ENCODE measurements at regions not wholly inside any gene's neighbourhood (a gene's known extent, or its start where the extent isn't known, plus 50 kb on each side); places are given as distances from the start of the nearest gene placed in this dataset.

DNA sequence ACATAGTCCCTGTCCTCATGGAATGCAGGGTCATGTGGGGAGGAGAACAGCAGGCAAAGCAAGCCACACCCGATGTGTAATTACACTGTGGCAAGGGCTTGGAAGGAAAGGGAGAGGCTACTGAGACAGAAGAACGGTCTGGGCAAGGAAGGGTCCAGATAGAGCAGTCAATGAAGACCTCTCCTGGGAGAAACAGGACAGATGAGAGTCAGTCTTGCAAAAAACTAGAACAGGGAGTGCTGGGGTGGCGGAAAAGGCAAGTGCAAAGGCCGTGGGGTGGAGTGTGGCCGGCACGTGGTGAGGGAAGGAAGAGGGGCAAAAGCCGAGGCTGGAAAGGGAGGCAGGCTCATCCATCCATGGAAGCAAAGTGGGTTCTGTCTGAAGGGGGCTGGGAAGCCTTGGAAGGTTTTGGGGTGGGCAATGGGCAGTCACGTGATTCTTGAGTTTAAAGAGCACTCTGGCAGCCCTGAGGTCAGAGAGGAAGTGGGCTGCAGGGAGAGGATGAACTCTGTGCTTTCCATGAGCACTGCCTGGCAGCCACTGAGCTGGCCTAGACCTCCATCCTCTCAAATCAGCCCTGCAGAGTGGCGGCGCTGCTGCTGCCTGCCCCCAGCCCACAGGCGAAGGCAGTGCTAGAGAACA, 182.2 kb downstream of the INHBB start:
- no peaks in the 10 kb centered on the region for H3K79me2 ChIP-seq
- H3K9me3 ChIP-seq (ENCODE audit: low read depth): no peaks in the 10 kb centered on the region
- H2AFZ ChIP-seq: no peak overlapping the region
- WGBS (ENCODE audit: low lambda C conversion rate, missing lambda C conversion rate): 87% methylated on average over 11 of the region's 11 CpGs
- no peak for DNase-seq (ENCODE audit: low spot score)
- no peak overlapping the region for H3K27ac ChIP-seq
- no peaks in the 10 kb centered on the region for H4K20me1 ChIP-seq (ENCODE audit: insufficient read depth, poor library complexity, severe bottlenecking)
- no peaks in the 10 kb centered on the region for H3K36me3 ChIP-seq (replicated peaks; ENCODE audit: insufficient read depth, low read depth)
- TF ChIP-seq, protein P1, sequence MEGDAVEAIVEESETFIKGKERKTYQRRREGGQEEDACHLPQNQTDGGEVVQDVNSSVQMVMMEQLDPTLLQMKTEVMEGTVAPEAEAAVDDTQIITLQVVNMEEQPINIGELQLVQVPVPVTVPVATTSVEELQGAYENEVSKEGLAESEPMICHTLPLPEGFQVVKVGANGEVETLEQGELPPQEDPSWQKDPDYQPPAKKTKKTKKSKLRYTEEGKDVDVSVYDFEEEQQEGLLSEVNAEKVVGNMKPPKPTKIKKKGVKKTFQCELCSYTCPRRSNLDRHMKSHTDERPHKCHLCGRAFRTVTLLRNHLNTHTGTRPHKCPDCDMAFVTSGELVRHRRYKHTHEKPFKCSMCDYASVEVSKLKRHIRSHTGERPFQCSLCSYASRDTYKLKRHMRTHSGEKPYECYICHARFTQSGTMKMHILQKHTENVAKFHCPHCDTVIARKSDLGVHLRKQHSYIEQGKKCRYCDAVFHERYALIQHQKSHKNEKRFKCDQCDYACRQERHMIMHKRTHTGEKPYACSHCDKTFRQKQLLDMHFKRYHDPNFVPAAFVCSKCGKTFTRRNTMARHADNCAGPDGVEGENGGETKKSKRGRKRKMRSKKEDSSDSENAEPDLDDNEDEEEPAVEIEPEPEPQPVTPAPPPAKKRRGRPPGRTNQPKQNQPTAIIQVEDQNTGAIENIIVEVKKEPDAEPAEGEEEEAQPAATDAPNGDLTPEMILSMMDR (IDR thresholded peaks at IDR 0.05; ENCODE audit: poor library complexity): no peak
- TF ChIP-seq EZH2 (IDR thresholded peaks at IDR 0.05; ENCODE audit: borderline replicate concordance) (no peak), EZH2phosphoT487 (IDR thresholded peaks at IDR 0.05; ENCODE audit: low read depth, severe bottlenecking, unreplicated experiment) (no peak)
- no peak overlapping the region for H3K4me3 ChIP-seq
- no peaks in the 10 kb centered on the region for H3K9me2 ChIP-seq (replicated peaks; ENCODE audit: insufficient read depth)
- H3K27me3 ChIP-seq: no peaks in the 10 kb centered on the region
- no peak overlapping the region for H3K4me2 ChIP-seq
- H3K4me1 ChIP-seq (ENCODE audit: insufficient read depth): peaks cover 14% of the 10 kb centered on the region

DNA sequence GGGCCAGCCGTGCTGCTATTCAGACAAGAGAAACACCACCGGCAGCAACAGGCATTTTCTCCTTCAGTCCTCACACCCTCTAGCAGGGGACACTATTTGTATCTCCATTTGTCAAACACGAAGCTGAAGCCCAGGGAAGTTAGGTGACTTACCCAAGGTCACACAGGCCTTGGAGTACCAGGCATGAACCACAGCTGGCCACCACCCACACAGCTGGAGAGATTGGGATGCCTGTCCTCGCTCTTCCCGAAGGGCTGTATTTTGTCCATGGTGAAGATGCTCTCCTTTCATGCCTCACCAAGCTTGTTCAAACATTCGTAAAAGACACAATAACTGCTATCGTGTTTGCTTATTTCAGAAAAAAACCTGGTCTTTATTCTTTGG, 182.7 kb downstream of the INHBB start:
- Histone ChIP-seq H3K9me3 (ENCODE audit: low read depth) (no peaks in the 10 kb centered on the region), H3K79me2 (no peaks in the 10 kb centered on the region), H4K20me1 (ENCODE audit: insufficient read depth, poor library complexity, severe bottlenecking) (no peaks in the 10 kb centered on the region), H3K36me3 (replicated peaks; ENCODE audit: insufficient read depth, low read depth) (no peaks in the 10 kb centered on the region), H2AFZ (no peak overlapping the region), H3K4me1 (ENCODE audit: insufficient read depth) (peaks cover 14% of the 10 kb centered on the region), H3K4me3 (no peak overlapping the region), H3K27ac (no peak overlapping the region), H3K4me2 (no peak overlapping the region), H3K9me2 (replicated peaks; ENCODE audit: insufficient read depth) (no peaks in the 10 kb centered on the region), H3K27me3 (no peaks in the 10 kb centered on the region)
- 86% methylated on average over 7 of the region's 7 CpGs for WGBS (ENCODE audit: low lambda C conversion rate, missing lambda C conversion rate)
- no peak for DNase-seq (ENCODE audit: low spot score)
- TF ChIP-seq, protein P1 (IDR thresholded peaks at IDR 0.05; ENCODE audit: poor library complexity): no peak
- TF ChIP-seq EZH2 (IDR thresholded peaks at IDR 0.05; ENCODE audit: borderline replicate concordance) (no peak), EZH2phosphoT487 (IDR thresholded peaks at IDR 0.05; ENCODE audit: low read depth, severe bottlenecking, unreplicated experiment) (no peak)

DNA sequence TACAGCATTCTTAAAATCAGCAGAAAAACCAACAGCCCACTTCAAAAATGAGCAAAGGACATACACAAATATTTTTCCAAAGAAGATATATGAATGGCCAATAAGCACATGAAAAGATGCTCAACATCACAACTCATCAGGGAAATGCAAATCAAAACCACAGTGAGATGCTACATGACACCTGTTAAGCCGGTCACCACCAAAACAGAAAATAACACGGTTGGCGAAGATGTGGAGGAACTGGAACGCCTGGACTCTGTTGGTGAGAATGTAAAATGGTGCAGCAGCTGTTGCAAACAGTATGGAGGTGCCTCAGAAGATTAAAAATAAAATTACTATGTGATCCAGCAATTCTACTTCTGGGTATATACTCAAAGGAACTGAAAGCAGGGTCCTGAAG, 184.8 kb downstream of the INHBB start:
- Histone ChIP-seq H3K9me3 (ENCODE audit: low read depth) (no peaks in the 10 kb centered on the region), H4K20me1 (ENCODE audit: insufficient read depth, poor library complexity, severe bottlenecking) (no peaks in the 10 kb centered on the region), H3K27ac (no peak overlapping the region), H3K36me3 (replicated peaks; ENCODE audit: insufficient read depth, low read depth) (no peaks in the 10 kb centered on the region), H2AFZ (no peak overlapping the region), H3K9me2 (replicated peaks; ENCODE audit: insufficient read depth) (no peaks in the 10 kb centered on the region), H3K27me3 (no peaks in the 10 kb centered on the region), H3K4me1 (ENCODE audit: insufficient read depth) (peaks cover 3% of the 10 kb centered on the region), H3K4me3 (no peak overlapping the region), H3K79me2 (no peaks in the 10 kb centered on the region), H3K4me2 (no peak overlapping the region)
- WGBS (ENCODE audit: low lambda C conversion rate, missing lambda C conversion rate): 93% methylated on average over 4 of the region's 4 CpGs
- no peak for TF ChIP-seq EZH2 (IDR thresholded peaks at IDR 0.05; ENCODE audit: borderline replicate concordance)
- no peak for TF ChIP-seq EZH2phosphoT487 (IDR thresholded peaks at IDR 0.05; ENCODE audit: low read depth, severe bottlenecking, unreplicated experiment)
- TF ChIP-seq, protein P1 (IDR thresholded peaks at IDR 0.05; ENCODE audit: poor library complexity): no peak
- DNase-seq (ENCODE audit: low spot score): no peak

DNA sequence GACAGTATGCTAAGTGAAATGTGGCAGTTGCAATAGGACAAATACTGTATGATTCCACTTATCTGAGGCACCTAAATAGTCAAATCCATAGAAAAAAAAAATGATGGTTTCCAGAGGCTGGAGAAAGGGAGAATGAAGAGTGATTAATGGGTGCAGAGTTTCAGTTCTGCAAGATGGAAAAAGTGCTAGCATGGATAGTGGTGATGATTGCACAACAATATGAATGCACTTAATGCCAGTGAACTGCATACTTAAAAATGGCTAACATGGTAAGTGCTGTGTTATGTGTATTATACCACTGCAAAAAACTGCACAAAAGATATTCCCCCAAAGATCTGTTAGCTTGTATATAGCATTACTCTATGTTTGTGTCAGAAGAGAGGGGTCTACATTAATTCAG, 185.4 kb downstream of the INHBB start:
- H2AFZ ChIP-seq: no peak overlapping the region
- no peak overlapping the region for H3K27ac ChIP-seq
- no peaks in the 10 kb centered on the region for H3K9me2 ChIP-seq (replicated peaks; ENCODE audit: insufficient read depth)
- H3K36me3 ChIP-seq (replicated peaks; ENCODE audit: insufficient read depth, low read depth): no peaks in the 10 kb centered on the region
- no peak overlapping the region for H3K4me2 ChIP-seq
- H4K20me1 ChIP-seq (ENCODE audit: insufficient read depth, poor library complexity, severe bottlenecking): no peaks in the 10 kb centered on the region
- H3K79me2 ChIP-seq: no peaks in the 10 kb centered on the region
- no peaks in the 10 kb centered on the region for H3K27me3 ChIP-seq
- DNase-seq (ENCODE audit: low spot score): no peak
- TF ChIP-seq, protein P1 (IDR thresholded peaks at IDR 0.05; ENCODE audit: poor library complexity): no peak
- no peak for TF ChIP-seq EZH2phosphoT487 (IDR thresholded peaks at IDR 0.05; ENCODE audit: low read depth, severe bottlenecking, unreplicated experiment)
- no peak for TF ChIP-seq EZH2 (IDR thresholded peaks at IDR 0.05; ENCODE audit: borderline replicate concordance)
- H3K9me3 ChIP-seq (ENCODE audit: low read depth): no peaks in the 10 kb centered on the region
- H3K4me1 ChIP-seq (ENCODE audit: insufficient read depth): no peaks in the 10 kb centered on the region
- H3K4me3 ChIP-seq: no peak overlapping the region

All from hepatocyte (in vitro differentiated cells).